NT2/D1 (cell line): ENCODE measurements at regions not wholly inside any gene's neighbourhood (a gene's known extent, or its start where the extent isn't known, plus 50 kb on each side); places are given as distances from the start of the nearest gene placed in this dataset.

ENCODE experiments used
- YY1 ChIP-seq: IDR thresholded peaks from 2 replicates; pipeline ENCODE4 v1.6.1; 2011; ENCODE audit not compliant: insufficient read length, insufficient read depth
- ZNF274 ChIP-seq: IDR thresholded peaks from 2 replicates; pipeline ENCODE4 v1.6.1; 2011; ENCODE audit warnings: mild to moderate bottlenecking, low read depth, low read length

DNA sequence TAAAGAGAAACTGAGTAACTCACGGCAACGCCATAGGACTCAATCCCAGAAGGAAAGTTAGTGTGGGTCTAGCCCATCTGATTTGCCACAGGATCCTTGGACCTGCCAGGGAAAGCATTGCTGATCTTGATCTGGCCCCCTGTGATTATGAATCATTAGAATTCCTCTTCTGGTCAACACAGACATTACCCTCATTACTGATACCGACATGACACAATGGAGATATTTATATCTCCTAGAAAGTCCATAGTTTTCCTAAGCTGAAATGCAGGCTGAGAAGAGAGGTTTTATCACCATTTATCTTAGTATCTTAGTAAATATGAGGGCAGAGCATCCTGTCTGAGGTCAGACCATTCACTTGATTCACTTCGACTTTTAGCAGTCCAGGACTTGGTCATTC is 75.5 kb upstream of the CCDC68 start:
- TF ChIP-seq ZNF274 (no peak), YY1 (no peak)
